ENCODE measurements at regions not wholly inside any gene's neighbourhood (a gene's known extent, or its start where the extent isn't known, plus 50 kb on each side); places are given as distances from the start of the nearest gene placed in this dataset.
A peak's percentile ranks its signal among the peaks of the same experiment; 100 is the strongest.

DNA sequence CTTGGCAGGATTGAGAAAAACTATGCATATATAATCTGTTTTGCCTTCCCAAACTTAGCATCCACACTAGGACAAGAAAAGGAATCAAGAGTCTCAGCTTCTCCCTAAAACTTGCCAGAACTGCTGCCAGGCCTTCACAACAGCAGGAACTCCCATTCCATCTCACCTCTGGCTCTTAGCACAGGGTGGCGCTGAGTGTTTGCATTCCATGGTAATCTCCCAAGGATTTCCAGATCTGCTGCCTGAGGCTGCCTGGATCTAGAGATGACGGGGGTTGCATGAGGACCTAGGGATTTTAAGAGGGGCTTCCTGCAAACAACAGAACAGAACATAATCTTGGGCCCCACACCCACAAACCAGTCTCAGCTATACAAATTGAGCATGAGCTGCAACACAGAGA, 87.1 kb upstream of the OPCML start:
- TF ChIP-seq KAT7 (CRISPR knock-in tag; IDR thresholded peaks at IDR 0.05; ENCODE audit: borderline replicate concordance): no peak
- TF ChIP-seq GABPB1 (CRISPR knock-in tag; IDR thresholded peaks at IDR 0.05): no peak
- TF ChIP-seq ATF2 (CRISPR knock-in tag; IDR thresholded peaks at IDR 0.05; ENCODE audit: borderline replicate concordance, low read depth): no peak
- TF ChIP-seq USF2 (CRISPR knock-in tag; IDR thresholded peaks at IDR 0.05): no peak
- no peak for TF ChIP-seq ZNF396 (CRISPR knock-in tag; IDR thresholded peaks at IDR 0.05; ENCODE audit: borderline replicate concordance)
- TF ChIP-seq SMAD4 (CRISPR knock-in tag; IDR thresholded peaks at IDR 0.05): no peak
- no peak for TF ChIP-seq ELF4 (CRISPR knock-in tag; IDR thresholded peaks at IDR 0.05; ENCODE audit: low read depth)
- DNase-seq (ENCODE audit: low spot score) (no peak), ATAC-seq (peak; percentile 83)
- H3K36me3 Mint-ChIP-seq: peaks cover 4% of the 10 kb centered on the region; the same call in 1 of the 2 replicates
- POLR2A ChIA-PET: no interaction called here
- H3K4me1 Mint-ChIP-seq: peaks cover 9% of the 10 kb centered on the region
- peaks cover 12% of the 10 kb centered on the region for H3K9me3 Mint-ChIP-seq
- H3K27ac Mint-ChIP-seq: no peak overlapping the region
- H3K27me3 Mint-ChIP-seq (ENCODE audit: low read depth): no peaks in the 10 kb centered on the region
- no peak overlapping the region for H3K4me3 Mint-ChIP-seq
- CTCF ChIA-PET: interaction anchor here (0.7 to 4.4 kb wide), 20 partner anchors 40 to 541 kb away, joined by 3 to 53 read pairs (median 6); no protein-coding TSS in a partner anchor

- Mint-ChIP-seq H3K27me3 (ENCODE audit: low read depth) (no peaks in the 10 kb centered on the region), H3K9me3 (peaks cover 16% of the 10 kb centered on the region), H3K36me3 (peaks cover 6% of the 10 kb centered on the region; the same call in 1 of the 2 replicates), H3K4me3 (no peak overlapping the region), H3K27ac (no peak overlapping the region), H3K4me1 (peaks cover 9% of the 10 kb centered on the region)
- ChIA-PET CTCF (interaction anchor here (0.6 to 4.4 kb wide), 27 partner anchors 18 to 540 kb away, joined by 3 to 53 read pairs (median 6); no protein-coding TSS in a partner anchor), POLR2A (interaction anchor here (0.7 kb wide), 1 partner anchor 144 kb away, joined by 3 read pairs; no protein-coding TSS in a partner anchor)
- peak; percentile 71 for ATAC-seq
- TF ChIP-seq, protein P1, sequence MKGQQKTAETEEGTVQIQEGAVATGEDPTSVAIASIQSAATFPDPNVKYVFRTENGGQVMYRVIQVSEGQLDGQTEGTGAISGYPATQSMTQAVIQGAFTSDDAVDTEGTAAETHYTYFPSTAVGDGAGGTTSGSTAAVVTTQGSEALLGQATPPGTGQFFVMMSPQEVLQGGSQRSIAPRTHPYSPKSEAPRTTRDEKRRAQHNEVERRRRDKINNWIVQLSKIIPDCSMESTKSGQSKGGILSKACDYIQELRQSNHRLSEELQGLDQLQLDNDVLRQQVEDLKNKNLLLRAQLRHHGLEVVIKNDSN (CRISPR knock-in tag; IDR thresholded peaks at IDR 0.05): no peak
- no peak for TF ChIP-seq MYBL2 (CRISPR knock-in tag; IDR thresholded peaks at IDR 0.05)
- no peak for TF ChIP-seq STAT6 (CRISPR knock-in tag; conservative IDR thresholded peaks at IDR 0.05; ENCODE audit: low read depth)
- TF ChIP-seq, protein P2, sequence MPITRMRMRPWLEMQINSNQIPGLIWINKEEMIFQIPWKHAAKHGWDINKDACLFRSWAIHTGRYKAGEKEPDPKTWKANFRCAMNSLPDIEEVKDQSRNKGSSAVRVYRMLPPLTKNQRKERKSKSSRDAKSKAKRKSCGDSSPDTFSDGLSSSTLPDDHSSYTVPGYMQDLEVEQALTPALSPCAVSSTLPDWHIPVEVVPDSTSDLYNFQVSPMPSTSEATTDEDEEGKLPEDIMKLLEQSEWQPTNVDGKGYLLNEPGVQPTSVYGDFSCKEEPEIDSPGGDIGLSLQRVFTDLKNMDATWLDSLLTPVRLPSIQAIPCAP (CRISPR knock-in tag; IDR thresholded peaks at IDR 0.05): no peak
- DNase-seq (ENCODE audit: low spot score): no peak
Observed at GRCh38 chr11:133618544-133618943, 86.2 kb upstream of the OPCML start.

DNA sequence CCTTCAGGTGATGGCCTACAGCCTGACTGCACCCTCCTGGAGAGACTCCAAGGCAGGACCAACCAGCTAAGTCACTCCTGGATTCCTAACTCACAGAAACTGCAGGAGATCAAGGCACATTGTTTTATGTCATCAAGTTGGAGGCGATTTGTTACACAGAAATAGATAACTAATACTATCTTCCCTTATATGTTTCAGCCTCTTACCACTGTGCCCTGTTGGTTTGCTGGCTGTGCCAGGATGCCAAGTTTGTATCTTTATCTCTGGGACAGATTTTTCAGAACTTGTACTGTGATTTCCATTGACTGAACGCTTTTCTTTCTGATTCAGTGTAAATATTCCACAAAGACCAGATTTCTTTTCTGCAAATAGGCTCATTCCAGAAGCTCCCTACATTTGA, 76.2 kb upstream of the OPCML start:
- ChIA-PET POLR2A (no interaction called here), CTCF (no interaction called here)
- peaks cover 33% of the 10 kb centered on the region for H3K9me3 Mint-ChIP-seq
- peaks cover 5% of the 10 kb centered on the region; the same call in 1 of the 2 replicates for H3K27me3 Mint-ChIP-seq (ENCODE audit: low read depth)
- no peak for DNase-seq (ENCODE audit: low spot score)
- peaks cover 5% of the 10 kb centered on the region for H3K36me3 Mint-ChIP-seq
- H3K27ac Mint-ChIP-seq: no peak overlapping the region
- H3K4me1 Mint-ChIP-seq: no peaks in the 10 kb centered on the region
- ATAC-seq: no peak
- H3K4me3 Mint-ChIP-seq: no peak overlapping the region
- TF ChIP-seq NR2C2 (CRISPR knock-in tag; IDR thresholded peaks at IDR 0.05) (no peak), PREB (CRISPR knock-in tag; IDR thresholded peaks at IDR 0.05; ENCODE audit: borderline replicate concordance) (no peak), ZNF425 (CRISPR knock-in tag; conservative IDR thresholded peaks at IDR 0.05) (no peak), TEAD1 (CRISPR knock-in tag; IDR thresholded peaks at IDR 0.05) (no peak), SOX15 (CRISPR knock-in tag; IDR thresholded peaks at IDR 0.05) (no peak), ZNF671 (CRISPR knock-in tag; IDR thresholded peaks at IDR 0.05) (no peak), NR3C1 (CRISPR knock-in tag; conservative IDR thresholded peaks at IDR 0.05; ENCODE audit: low read depth) (no peak), CREB1 (CRISPR knock-in tag; IDR thresholded peaks at IDR 0.05) (no peak)
- TF ChIP-seq, protein P3, sequence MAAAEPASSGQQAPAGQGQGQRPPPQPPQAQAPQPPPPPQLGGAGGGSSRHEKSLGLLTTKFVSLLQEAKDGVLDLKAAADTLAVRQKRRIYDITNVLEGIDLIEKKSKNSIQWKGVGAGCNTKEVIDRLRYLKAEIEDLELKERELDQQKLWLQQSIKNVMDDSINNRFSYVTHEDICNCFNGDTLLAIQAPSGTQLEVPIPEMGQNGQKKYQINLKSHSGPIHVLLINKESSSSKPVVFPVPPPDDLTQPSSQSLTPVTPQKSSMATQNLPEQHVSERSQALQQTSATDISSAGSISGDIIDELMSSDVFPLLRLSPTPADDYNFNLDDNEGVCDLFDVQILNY (CRISPR knock-in tag; IDR thresholded peaks at IDR 0.05): no peak
- TF ChIP-seq, protein P4, sequence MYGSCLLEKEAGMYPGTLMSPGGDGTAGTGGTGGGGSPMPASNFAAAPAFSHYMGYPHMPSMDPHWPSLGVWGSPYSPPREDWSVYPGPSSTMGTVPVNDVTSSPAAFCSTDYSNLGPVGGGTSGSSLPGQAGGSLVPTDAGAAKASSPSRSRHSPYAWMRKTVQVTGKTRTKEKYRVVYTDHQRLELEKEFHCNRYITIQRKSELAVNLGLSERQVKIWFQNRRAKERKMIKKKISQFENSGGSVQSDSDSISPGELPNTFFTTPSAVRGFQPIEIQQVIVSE (CRISPR knock-in tag; IDR thresholded peaks at IDR 0.05; ENCODE audit: borderline replicate concordance): no peak
